HG03159 (cell line): ENCODE measurements at regions not wholly inside any gene's neighbourhood (a gene's known extent, or its start where the extent isn't known, plus 50 kb on each side); places are given as distances from the start of the nearest gene placed in this dataset.

Experiments
- ATAC-seq: cut with Tn5 transposase; IDR thresholded peaks from one replicate; pipeline ENCODE4 v1.9.1; 2021; ENCODE audit warnings: mild to moderate bottlenecking, moderate library complexity; ENCODE audit not compliant: unreplicated experiment

- ATAC-seq, result no peak
Observed at GRCh38 chr3:137201066-137201465, 243.3 kb downstream of the IL20RB start.

DNA sequence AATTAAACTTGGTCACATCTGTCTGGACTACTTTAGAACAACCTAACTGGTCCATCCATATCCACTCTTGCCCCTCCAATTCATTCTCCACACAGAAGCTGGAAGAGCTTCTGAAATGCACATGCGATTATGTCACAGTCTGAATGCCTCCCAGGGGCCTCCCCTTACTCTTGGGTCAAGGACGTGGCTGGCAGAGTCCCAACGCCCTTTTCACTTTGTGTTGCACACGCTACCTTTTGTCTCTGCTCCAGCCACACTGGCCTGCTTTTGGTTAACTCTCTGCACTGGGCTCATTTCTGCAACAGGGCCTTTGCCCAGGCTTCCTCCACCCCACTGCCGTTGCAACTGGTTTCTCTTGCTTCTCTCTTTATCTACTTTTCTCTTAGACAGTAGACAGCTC is 245.2 kb downstream of the IL20RB start:
- no peak for ATAC-seq

DNA sequence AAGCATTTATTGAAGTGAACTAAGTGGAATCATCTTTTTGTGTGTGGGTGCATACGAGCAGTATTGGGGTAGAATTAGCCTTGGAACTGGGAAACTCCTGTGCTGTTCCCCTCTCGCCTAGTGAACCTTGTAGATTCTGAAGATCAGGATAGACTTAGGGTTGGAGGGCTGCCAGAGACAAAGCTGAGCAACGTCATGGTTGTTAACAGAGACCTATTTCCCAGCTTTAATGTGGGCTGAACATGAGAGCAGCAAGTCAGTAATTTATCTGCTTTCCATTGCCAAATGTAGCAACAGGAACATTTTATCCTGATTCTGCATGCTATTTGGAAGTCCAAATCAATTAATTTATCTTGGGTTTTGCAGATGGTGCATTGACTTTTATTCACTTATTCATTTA is 246.6 kb downstream of the IL20RB start:
- ATAC-seq, result no peak

GRCh38 chr3:137205394-137206045 is 247.7 kb downstream of the IL20RB start:
- no peak for ATAC-seq

- no peak for ATAC-seq
Observed at GRCh38 chr3:137207616-137208015, 249.8 kb downstream of the IL20RB start.

GRCh38 chr3:137217733-137218132 is 259.9 kb downstream of the IL20RB start:
- no peak for ATAC-seq

- no peak for ATAC-seq
Observed at GRCh38 chr3:137219801-137220445, 262.1 kb downstream of the IL20RB start.

GRCh38 chr3:137222736-137223225 is 265.0 kb downstream of the IL20RB start:
- no peak for ATAC-seq

DNA sequence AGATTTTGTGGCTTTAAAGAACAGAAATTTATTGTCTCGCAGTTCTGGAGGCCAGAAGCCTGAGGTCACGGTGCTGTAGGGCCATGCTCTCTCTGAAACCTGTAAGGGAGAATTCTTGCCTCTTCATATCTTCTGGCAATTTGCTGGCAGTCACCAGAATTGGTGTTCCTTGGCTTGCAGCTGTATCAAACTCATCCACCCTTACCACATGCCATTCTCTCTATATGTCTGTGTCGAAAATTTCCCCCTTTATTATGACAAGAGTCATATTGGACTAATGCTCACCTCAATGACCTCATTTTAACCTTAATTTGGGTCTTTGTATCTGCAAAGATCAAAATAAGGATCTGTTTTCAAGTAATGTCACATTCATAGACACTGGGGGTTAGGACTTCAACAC is 266.7 kb downstream of the IL20RB start:
- ATAC-seq, result no peak

GRCh38 chr3:137242836-137243400 is 285.1 kb downstream of the IL20RB start:
- ATAC-seq, result no peak

DNA sequence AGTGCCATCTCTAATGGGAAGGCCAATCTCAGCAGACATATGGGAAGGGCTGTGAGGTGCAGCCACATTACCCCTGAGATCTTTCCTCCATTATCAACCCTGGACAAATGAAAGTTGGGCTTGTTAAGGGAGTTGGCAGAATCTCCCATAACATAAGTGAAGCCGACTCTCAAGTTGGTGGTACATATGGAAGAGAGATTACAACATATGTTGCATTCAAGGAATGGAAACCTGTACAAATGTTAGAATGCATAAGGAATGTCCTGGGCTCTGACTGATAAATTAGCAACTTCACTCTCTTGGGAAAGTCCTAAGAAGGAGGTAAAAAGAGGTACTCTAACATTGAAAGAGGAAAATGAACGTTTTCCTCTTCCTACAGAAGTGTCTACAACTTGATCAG is 288.7 kb downstream of the IL20RB start:
- no peak for ATAC-seq

DNA sequence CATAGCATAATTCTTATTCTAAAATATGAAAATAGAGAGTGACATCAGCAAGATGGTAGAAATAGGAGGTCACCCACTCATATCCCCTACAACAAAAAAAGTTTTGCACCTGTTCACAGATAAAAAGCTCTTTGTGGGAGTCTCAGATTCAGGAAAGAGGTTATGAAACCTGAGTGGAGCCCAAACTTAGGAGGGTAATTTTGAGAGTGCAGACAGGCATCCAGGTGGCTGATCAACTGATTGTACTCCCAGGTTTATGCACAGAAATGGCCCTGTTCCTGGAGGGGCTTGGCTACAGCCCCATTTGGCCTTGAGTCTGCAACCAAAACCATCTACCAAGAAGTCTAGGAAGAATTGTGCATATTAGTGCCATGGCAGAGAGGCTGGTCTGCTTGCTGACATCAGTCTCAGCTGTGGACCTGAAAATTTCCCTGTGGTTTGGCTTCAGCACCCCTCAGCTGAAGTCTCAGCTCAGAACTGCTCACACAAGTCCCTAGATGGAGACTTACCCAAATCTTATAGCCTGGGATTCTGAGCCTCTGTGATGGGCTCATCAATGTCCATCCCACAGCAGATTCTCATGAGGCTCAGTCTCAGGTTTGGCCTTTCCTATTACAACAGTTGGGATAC is 291.6 kb downstream of the IL20RB start:
- no peak for ATAC-seq

- ATAC-seq, result no peak
Observed at GRCh38 chr3:137259089-137259488, 301.3 kb downstream of the IL20RB start.

DNA sequence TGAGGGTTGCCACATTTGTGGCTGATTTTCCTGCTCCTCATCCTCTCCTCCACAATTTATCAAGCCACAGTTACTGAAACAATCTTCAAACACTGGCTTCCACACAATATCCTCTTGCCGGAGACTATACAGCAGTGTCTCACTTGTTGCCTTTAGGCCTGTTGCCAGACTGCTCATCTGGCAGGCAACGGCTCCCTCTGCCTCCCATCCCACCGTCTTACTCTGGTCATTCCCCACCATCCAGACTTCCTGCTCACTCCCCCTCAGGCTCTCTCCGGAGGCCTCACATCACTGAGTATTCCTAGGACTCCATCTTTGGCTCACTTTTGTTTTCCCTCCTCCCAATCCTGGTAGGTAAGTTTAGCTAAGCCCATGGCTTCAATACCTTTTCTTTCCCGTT is 301.9 kb downstream of the IL20RB start:
- ATAC-seq, result no peak

GRCh38 chr3:137264071-137264820 is 306.5 kb downstream of the IL20RB start:
- no peak for ATAC-seq

GRCh38 chr3:137264843-137265330 is 307.1 kb downstream of the IL20RB start:
- no peak for ATAC-seq

GRCh38 chr3:137282871-137283270 is 325.1 kb downstream of the IL20RB start:
- no peak for ATAC-seq

- ATAC-seq, result no peak
Observed at GRCh38 chr3:137285924-137286323, 328.1 kb downstream of the IL20RB start.

DNA sequence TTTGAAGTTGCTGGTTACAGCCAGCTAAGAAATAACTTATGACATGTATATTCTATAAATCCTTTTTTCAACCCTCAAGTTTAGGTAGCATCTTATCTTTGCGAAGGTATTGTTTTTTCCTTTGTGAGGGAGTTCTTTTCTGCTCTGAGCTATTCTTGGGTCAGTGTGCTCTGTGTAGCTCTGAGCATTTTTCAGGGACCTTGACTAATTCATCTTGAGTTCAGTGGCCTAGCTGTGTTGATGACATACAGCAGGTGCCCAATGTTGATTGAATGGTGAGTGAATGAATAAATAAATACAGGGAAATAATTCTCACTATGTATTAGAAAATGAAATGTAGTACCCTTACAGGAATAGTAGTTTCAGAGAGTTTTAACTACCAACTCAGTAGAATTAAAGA is 335.3 kb downstream of the IL20RB start:
- no peak for ATAC-seq

- ATAC-seq, result no peak
Observed at GRCh38 chr3:137294139-137294538, 336.4 kb downstream of the IL20RB start.

DNA sequence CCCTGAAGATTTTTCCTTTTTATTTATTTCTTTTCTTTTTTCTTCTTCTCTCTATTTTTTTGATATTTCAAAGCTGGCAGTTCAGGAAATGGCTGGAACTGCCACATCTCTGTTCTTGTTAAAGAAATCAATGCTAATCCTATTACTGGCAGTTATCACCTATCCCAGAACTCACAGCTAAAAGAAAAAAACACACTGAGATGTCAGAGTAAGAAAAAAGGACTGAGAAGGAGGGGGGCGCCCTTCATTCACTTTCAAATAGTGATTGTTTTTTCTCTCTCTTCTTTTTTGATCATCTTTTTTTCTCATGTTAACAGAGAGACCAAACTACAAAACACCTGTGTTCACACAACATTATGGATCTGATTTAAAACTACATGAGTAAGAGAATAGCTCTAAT is 337.1 kb downstream of the IL20RB start:
- no peak for ATAC-seq
